SW 1271 (cell line): ENCODE measurements at regions not wholly inside any gene's neighbourhood (a gene's known extent, or its start where the extent isn't known, plus 50 kb on each side); places are given as distances from the start of the nearest gene placed in this dataset.

Experiments used
- DNase-seq, 2 experiments: peaks; one replicate each; lab custom pipeline; 2025; lab: John Stamatoyannopoulos, UW

- DNase-seq, result no peak
Measured at GRCh38 chr2:51650769-51651168, 618.8 kb upstream of the NRXN1 start.

GRCh38 chr2:51649366-51649765 is 617.4 kb upstream of the NRXN1 start:
- no peak for DNase-seq

DNA sequence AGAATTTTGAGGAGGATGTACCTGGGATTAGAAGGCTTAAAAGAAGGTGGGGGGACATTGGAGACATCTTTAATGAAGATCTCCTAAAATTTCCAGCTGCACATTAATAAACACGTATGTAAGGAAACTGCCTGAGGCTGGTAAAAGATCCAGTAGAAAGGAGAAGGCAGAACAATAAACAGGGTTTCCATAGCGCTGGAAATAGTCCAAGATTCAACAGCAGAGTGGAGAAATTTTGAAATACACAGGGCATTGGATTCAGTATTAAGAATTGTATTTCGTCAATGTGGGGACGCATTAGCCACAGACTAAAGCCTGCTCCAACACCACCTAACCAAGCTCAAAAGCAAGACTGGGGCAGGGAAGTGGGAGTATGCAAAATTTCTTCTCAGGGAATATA is 606.9 kb upstream of the NRXN1 start:
- DNase-seq, result no peak

DNA sequence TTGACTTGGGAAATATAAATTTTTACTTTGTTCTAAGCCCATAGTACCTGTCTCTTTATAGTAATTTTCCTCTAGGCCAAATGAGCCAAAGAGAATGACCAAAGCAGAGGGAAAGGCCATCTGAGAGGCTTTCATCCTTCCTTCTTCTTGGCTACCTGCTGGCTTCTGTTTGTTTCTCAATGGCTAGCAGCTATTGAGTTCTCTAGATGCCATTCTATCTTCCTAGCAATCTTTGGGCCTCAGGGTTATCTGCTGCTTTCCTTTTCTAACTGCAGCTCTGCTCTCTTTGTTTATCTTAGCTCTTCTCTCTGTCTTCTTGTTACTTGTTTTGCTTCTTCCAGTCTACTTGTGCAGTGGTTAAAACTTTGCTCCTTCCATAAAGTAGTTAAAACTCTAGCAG is 601.1 kb upstream of the NRXN1 start:
- no peak for DNase-seq

DNA sequence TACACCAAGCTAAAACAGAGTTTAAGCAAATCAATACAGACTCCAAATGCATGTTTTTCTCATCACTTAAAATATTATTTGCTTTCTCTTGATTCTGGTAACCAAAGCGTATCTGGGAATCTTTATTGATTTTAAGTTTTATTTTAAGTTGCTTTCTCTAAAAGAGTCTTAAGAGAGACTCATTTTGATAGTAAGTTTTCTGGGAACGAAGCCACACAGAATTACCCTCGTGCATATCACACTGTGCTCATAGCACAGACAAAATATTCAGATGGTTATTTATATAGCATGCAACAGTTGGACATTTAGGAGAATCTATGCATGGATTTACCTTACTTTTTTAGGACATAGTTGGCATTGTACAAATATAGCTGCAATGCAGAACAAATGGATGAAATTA is 597.5 kb upstream of the NRXN1 start:
- DNase-seq, result no peak

GRCh38 chr2:51628917-51629316 is 597.0 kb upstream of the NRXN1 start:
- no peak for DNase-seq

- no peak for DNase-seq
Measured at GRCh38 chr2:51624995-51625394, 593.1 kb upstream of the NRXN1 start.

DNA sequence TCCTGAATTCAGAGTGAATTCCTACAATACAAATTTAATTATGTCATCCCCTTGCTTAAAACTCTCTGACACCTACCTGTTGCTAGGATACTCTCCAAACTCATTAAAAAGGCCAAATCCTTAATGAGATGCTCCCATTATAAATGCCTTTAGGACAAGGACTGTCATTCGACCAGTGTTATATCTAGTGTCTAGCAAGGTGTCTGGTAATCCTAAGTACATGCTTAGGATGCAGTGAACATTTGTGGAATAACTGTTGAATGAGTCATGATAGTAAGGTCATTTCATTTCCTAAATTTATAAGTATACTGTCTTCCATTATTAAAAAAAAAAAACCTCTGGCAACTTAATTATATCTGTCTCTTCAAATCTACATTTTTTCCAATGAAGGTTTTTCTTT is 588.9 kb upstream of the NRXN1 start:
- peak in 1 of 2 experiments; percentile 34 for DNase-seq

GRCh38 chr2:51619961-51620360 is 588.0 kb upstream of the NRXN1 start:
- no peak for DNase-seq

- DNase-seq, result no peak
Measured at GRCh38 chr2:51612387-51612786, 580.5 kb upstream of the NRXN1 start.

DNA sequence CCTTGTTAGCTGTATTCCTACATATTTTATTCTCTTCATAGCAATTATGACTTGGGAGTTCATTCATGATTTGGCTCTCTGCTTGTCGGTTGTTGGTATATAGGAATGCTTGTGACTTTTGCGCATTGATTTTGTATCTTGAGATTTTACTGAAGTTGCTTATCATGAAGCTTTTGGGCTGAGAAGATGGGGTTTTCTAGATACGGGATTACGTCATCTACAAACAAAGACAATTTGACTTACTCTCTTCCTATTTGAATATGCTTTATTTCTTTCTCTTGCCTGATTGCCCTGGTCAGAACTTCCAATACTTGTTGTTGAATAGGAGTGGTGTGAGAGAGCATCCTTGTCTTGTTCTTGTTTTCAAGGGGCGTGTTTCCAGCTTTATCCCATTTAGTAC is 569.8 kb upstream of the NRXN1 start:
- no peak for DNase-seq

DNA sequence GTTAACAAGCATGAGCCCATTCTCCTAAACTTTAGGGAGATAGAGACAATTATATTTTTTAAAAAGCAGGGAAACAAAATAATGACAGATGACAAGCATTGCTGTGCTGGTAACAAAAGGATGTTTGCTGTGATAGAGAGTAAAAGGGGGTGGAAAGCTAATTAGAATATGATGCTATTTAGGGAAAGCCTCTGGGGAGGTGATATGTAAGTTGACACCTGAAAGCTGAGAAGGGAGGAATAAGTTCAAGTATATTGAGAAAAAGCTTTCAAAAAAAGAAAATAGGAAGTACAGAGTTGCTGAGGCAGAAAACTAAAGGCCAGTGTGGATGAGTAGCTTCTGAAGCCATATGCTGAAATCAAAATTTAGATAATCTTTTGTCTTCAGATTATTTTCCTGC is 565.2 kb upstream of the NRXN1 start:
- DNase-seq, result no peak

- no peak for DNase-seq
Measured at GRCh38 chr2:51595836-51596235, 563.9 kb upstream of the NRXN1 start.

- no peak for DNase-seq
Measured at GRCh38 chr2:51581636-51582267, 549.8 kb upstream of the NRXN1 start.

GRCh38 chr2:51579412-51579811 is 547.5 kb upstream of the NRXN1 start:
- no peak for DNase-seq

GRCh38 chr2:51575181-51575580 is 543.2 kb upstream of the NRXN1 start:
- DNase-seq, result no peak

DNA sequence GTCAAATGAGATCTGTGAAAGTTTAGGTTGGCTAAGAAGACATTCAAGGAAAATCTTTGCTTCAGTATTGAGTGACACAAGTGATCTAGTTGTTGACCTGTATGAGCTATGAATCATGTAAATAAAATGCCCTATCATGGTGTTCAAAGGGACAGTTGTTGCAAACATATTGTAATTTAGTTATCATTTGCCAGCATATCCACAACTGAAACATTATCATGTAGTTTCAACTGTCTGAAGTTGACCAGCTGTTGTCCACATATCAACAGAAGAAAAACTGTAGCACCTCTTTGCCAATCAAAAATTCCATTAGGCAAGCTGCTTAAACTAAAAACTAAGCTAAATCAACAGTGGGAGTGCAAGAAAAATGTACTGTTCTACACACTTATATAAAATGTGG is 527.1 kb upstream of the NRXN1 start:
- no peak for DNase-seq

DNA sequence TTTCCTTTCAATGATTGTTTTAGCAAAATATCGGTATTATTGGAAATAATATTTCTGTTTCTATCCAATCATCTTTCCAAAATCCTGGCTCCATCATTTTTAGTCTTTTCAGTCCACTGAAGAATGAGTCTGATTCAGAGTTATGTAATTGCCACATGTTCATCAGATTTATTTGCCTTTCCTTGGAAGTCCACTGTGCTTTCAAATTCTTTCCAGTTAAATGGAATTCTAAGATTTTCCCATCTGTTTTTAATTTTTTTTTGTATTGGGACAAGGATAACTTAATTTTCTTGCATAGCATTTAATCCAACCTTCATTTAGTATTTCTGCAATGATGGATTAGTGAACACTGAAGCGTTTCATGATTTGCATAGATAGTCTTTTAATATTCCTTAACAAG is 521.5 kb upstream of the NRXN1 start:
- DNase-seq, result no peak

- DNase-seq, result no peak
Measured at GRCh38 chr2:51535763-51536162, 503.8 kb upstream of the NRXN1 start.

GRCh38 chr2:51534166-51534565 is 502.2 kb upstream of the NRXN1 start:
- no peak for DNase-seq

DNA sequence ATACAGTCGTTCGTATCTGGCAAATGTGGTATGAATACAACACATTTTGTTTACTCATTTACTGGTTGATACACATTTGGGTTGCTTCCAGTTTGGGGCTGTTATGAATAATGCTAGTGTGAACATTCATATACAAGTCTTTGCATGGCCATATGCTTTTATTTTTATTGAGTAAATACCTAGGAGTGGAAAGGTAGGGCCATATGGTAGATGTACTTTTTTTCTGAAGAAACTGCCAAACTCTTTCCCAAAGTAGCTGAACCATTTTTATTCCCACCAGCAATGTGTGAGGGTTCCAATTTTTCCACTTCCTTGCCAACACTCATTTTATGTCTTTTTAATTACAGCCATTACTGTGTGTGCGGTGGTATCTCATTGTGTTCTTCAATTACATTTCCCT is 496.2 kb upstream of the NRXN1 start:
- no peak for DNase-seq

GRCh38 chr2:51526766-51527165 is 494.8 kb upstream of the NRXN1 start:
- no peak for DNase-seq

DNA sequence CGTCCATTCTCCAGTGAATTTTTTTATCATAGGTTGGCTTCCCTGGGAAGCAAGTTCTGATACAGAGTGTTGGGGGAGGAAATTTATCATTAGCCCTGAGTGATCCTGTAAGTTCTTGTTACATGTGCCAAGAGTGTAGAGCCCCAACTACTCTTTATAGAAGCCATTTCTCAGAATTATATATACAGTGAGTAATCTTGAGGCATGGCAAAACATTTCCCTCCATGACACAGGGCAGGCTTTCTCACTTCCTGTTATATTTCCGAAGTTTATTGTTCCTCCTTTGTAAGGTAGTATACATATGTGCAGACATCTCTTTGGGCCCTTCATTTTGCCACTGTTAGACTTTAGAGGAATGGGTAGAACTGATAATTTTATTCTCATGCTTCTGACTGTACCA is 484.7 kb upstream of the NRXN1 start:
- no peak for DNase-seq

DNA sequence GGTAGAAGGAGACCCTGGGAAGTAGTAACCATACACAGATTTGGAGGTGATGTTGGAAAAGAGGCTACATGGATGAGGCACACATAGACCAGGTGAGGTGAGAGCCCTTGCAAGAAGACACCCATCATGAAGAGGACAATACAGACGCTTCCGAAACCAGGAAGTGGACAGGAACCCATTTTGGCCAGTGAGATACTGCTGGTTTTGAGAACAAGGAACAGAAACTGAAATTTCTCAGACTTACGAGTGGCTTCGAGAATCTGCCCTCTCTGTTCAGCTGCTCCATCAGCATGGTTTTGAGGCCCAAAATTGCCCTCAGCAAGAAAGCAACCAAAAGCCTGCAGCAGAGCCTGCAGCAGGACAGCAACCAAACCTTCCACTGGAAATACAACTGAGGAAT is 479.1 kb upstream of the NRXN1 start:
- no peak for DNase-seq

- no peak for DNase-seq
Measured at GRCh38 chr2:51510303-51510702, 478.4 kb upstream of the NRXN1 start.
